Omental fat pad (tissue), 3 donors: ENCODE measurements at regions not wholly inside any gene's neighbourhood (a gene's known extent, or its start where the extent isn't known, plus 50 kb on each side); places are given as distances from the start of the nearest gene placed in this dataset.

Experiments
- ATAC-seq: fragments of 150-250 bp; one replicate; pipeline ENCODE4 v1.9.1; 2016; ENCODE audit warnings: mild to moderate bottlenecking, moderate library complexity; ENCODE audit not compliant: low FRiP score
- DNase-seq: peaks from one replicate; pipeline ENCODE4 v3.0.0-alpha.2; 2019; ENCODE audit warnings: low spot score
- TF ChIP-seq, protein P1 (sequence below), 3 donors: fragments of 450-650 bp; IDR thresholded peaks; one replicate each; pipeline ENCODE4 v1.5.1; 2016 to 2017; ENCODE audit warnings: antibody characterized with exemption in 3 of 3, mild to moderate bottlenecking in 3 of 3, moderate library complexity in 2 of 3

DNA sequence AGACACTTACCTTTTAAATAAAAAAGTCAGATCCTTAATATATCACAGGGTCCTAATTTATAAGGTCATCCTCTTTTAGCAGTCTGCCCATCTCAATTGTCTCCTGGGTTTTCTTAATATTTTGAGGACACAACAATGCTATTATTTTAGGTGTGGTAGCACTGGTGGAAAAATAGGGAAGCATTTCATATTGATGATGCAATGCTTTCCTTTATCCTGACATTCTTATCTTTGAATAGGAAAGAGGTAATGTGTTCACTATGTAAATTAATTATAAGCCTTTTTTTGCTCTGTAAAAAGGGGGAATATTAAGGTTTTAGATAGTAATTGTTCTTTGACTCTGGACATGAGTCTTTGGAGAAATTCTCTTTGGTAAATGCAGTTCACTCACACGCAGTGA, 164.7 kb downstream of the YTHDC2 start:
- TF ChIP-seq, protein P1, sequence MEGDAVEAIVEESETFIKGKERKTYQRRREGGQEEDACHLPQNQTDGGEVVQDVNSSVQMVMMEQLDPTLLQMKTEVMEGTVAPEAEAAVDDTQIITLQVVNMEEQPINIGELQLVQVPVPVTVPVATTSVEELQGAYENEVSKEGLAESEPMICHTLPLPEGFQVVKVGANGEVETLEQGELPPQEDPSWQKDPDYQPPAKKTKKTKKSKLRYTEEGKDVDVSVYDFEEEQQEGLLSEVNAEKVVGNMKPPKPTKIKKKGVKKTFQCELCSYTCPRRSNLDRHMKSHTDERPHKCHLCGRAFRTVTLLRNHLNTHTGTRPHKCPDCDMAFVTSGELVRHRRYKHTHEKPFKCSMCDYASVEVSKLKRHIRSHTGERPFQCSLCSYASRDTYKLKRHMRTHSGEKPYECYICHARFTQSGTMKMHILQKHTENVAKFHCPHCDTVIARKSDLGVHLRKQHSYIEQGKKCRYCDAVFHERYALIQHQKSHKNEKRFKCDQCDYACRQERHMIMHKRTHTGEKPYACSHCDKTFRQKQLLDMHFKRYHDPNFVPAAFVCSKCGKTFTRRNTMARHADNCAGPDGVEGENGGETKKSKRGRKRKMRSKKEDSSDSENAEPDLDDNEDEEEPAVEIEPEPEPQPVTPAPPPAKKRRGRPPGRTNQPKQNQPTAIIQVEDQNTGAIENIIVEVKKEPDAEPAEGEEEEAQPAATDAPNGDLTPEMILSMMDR (IDR thresholded peaks at IDR 0.05): no peak
- DNase-seq (no peak), ATAC-seq (no peak)

DNA sequence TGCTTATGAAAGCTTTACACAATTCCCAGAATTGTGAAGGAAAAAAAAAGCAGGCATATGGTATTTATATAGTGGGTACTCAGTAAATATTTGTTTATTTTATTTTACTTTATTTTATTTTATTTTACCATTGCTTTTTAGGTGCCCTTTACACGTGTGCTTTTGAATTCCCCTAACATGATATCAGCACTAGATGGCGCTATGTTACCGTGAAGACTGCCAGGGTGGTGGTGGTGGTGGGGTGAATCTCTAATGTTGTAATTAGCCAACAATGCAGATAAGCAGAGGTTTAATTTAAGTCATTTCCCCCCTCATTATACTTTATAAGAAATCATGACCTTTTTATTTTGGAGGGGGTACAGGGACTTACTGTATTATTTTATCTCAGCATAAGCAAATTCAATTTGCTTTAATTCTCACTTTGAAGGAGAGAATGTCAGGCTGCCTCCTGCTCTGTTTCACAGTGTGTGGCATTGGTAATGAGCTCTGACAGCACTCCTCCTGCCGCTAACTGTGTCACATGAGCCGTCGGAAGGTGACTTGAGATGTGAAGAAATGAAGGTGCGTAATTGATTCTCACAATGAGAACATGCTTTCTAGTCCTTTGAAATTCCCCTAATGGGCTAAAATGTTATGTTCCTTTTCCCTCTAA, 165.6 kb downstream of the YTHDC2 start:
- TF ChIP-seq, protein P1 (IDR thresholded peaks at IDR 0.05): no peak
- no peak for ATAC-seq
- no peak for DNase-seq

DNA sequence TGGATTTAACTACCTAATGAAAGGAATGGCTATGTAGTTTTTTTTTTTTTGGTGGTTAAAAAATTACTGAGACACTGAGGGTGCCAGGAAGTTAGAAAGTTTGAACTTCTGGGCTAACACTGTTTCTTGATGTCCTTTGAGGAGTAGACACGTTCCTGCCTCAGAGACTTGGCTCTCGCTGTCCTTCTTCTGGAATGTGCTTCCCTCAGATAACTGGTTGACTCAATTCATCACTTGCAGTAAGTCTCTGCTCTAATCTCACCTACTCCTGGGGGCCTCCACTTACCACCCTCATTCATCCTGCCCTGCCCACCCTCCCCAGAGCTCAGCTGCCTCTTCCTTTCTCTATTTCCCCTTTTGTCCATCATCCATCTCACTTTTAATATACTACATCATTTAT, 167.0 kb downstream of the YTHDC2 start:
- TF ChIP-seq, protein P1 (IDR thresholded peaks at IDR 0.05): no peak
- no peak for ATAC-seq
- DNase-seq: no peak

DNA sequence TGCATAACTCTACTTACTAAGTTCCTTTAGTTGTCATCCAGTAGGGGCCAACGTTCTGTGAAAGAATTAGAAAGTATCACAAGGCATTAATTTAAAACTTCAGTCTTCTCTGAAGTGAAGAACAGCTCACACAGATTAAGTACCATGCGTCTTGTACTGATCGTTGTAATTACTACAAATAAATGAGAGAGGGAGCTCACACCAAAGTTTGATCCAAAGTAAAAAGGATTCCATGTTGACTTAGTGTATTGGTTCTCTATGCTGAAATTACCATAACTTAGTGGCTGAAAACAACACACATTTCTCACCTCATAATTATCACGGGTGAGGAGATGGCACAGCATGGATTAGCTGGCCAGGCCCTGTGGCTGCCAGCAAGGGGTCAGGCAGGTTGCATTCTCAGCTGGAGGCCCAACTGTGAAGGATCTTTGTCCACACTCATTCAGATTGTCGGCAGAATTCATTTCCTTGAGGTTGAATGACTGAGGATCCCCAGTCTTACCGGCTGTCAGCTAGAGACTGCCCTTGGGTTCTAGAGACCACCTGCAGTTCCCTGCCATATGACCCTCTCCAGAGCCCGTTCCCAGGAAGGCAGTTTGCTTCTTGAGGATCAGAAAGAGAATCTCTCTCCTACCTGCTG, 169.1 kb downstream of the YTHDC2 start:
- TF ChIP-seq, protein P1 (IDR thresholded peaks at IDR 0.05): no peak
- DNase-seq (no peak), ATAC-seq (no peak)

DNA sequence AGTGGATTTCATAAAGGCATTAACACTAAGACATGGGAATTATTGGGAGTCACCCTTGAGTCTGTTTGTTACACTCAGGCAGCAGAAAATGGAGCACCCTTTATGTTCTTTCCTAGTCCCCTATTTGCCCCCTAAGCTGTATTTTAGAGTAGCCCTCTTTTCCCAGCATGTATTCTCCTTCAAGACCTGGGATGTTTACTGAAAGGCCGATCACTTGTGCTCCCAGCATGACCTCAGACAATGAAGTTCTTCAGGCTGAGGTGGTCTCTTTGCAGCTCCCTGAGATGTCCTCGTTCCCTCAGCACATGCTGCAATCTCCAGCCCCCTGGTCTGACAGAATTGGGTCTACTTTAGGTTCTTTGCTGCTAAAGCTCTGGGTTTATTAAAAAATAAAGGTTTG, 169.7 kb downstream of the YTHDC2 start:
- DNase-seq: no peak
- TF ChIP-seq, protein P1 (IDR thresholded peaks at IDR 0.05): no peak
- ATAC-seq: no peak

DNA sequence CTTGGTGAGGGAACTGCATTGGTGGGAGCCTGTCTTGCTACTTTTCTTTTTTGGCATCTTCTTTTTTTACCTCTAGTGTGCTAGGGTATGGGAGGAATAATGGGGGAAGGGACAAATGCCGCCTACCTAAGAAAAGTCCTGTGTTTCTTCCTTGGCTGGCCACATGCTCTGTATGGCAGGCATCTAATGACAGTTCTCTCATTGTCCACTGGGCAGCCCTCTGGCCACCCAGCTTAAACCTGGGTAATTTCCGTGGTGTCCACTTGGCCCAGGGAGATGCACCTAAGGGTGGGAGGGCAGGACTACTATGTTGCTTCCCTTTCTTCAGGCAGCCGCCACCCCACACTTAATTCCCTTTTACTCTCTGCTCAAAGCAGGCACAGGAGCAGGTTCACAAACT, 173.1 kb downstream of the YTHDC2 start:
- no peak for ATAC-seq
- no peak for DNase-seq
- TF ChIP-seq, protein P1 (IDR thresholded peaks at IDR 0.05): no peak

DNA sequence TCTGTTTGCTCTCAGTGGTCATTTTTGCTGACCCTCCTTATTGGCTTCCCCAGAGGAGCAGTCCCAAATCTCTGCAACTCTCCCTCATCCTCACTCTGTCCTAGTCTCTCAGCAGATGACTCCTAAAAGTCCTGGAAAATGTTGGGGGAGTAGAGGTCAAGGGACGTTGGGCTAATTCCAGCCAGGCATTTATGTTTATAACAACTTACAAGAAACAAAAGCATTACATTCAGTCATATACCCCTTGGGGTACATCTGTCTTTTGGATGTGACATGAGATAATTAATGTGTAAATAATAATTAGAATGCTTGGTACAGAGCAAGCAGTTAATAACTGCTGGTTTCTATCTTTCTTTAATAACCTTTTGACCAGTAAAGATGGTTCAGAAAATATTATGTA, 176.2 kb downstream of the YTHDC2 start:
- DNase-seq (no peak), ATAC-seq (no peak)
- TF ChIP-seq, protein P1 (IDR thresholded peaks at IDR 0.05): no peak
